Stimulated activated effector memory CD8-positive, alpha-beta T cell treated with anti-CD3 and anti-CD28 coated beads, Interleukin-12 subunit alpha, Interleukin-12 subunit beta, amount 100 ng/mL, for 72 hours (primary cell): ENCODE measurements at regions not wholly inside any gene's neighbourhood (a gene's known extent, or its start where the extent isn't known, plus 50 kb on each side); places are given as distances from the start of the nearest gene placed in this dataset.

Experiments
- ATAC-seq: fragments of 150-1000 bp; cut with Tn5 transposase; 2 replicates; pipeline ENCODE4 v1.10.0; 2021
- DNase-seq, 2 donors: peaks; one replicate each; pipeline ENCODE4 v3.0.0; 2021 to 2022; ENCODE audit warnings: low spot score in 2 of 2
- H3K27ac Mint-ChIP-seq: one replicate; pipeline ENCODE4 v1.8.0; 2022; ENCODE audit warnings: mild to moderate bottlenecking, mixed read lengths
- H3K36me3 Mint-ChIP-seq: one replicate; pipeline ENCODE4 v1.8.0; 2022; ENCODE audit warnings: mild to moderate bottlenecking, mixed read lengths
- H3K4me1 Mint-ChIP-seq: one replicate; pipeline ENCODE4 v1.8.0; 2022; ENCODE audit warnings: mixed read lengths
- H3K4me3 Mint-ChIP-seq: one replicate; pipeline ENCODE4 v1.8.0; 2022; ENCODE audit warnings: mild to moderate bottlenecking, mixed read lengths
- H3K9me3 Mint-ChIP-seq: one replicate; pipeline ENCODE4 v1.8.0; 2022; ENCODE audit warnings: mixed read lengths

GRCh38 chr4:58935332-58935731 is 1825.1 kb upstream of the IGFBP7 start:
- no peaks in the 10 kb centered on the region for H3K36me3 Mint-ChIP-seq
- ATAC-seq (no peak), DNase-seq (no peak)
- H3K4me3 Mint-ChIP-seq, result no peak overlapping the region
- H3K27ac Mint-ChIP-seq, result no peak overlapping the region
- no peaks in the 10 kb centered on the region for H3K4me1 Mint-ChIP-seq
- peaks cover 36% of the 10 kb centered on the region for H3K9me3 Mint-ChIP-seq

GRCh38 chr4:58936436-58936835 is 1826.3 kb upstream of the IGFBP7 start:
- H3K36me3 Mint-ChIP-seq, result no peaks in the 10 kb centered on the region
- DNase-seq, result no peak
- H3K27ac Mint-ChIP-seq, result no peak overlapping the region
- peaks cover 30% of the 10 kb centered on the region for H3K9me3 Mint-ChIP-seq
- ATAC-seq, result no peak
- H3K4me1 Mint-ChIP-seq, result no peaks in the 10 kb centered on the region
- no peak overlapping the region for H3K4me3 Mint-ChIP-seq

- DNase-seq (no peak), ATAC-seq (no peak)
- H3K9me3 Mint-ChIP-seq, result peaks cover 27% of the 10 kb centered on the region
- no peak overlapping the region for H3K27ac Mint-ChIP-seq
- no peak overlapping the region for H3K4me3 Mint-ChIP-seq
- H3K4me1 Mint-ChIP-seq, result no peaks in the 10 kb centered on the region
- H3K36me3 Mint-ChIP-seq, result no peaks in the 10 kb centered on the region
Measured at GRCh38 chr4:58940167-58940566, 1830.0 kb upstream of the IGFBP7 start.

GRCh38 chr4:58941286-58941685 is 1831.1 kb upstream of the IGFBP7 start:
- ATAC-seq (no peak), DNase-seq (no peak)
- Mint-ChIP-seq H3K36me3 (no peaks in the 10 kb centered on the region), H3K9me3 (peaks cover 22% of the 10 kb centered on the region), H3K27ac (no peak overlapping the region), H3K4me3 (no peak overlapping the region), H3K4me1 (no peaks in the 10 kb centered on the region)

GRCh38 chr4:58953575-58953974 is 1843.4 kb upstream of the IGFBP7 start:
- H3K4me1 Mint-ChIP-seq, result no peaks in the 10 kb centered on the region
- H3K9me3 Mint-ChIP-seq, result peaks cover 22% of the 10 kb centered on the region
- H3K4me3 Mint-ChIP-seq, result no peak overlapping the region
- H3K36me3 Mint-ChIP-seq, result no peaks in the 10 kb centered on the region
- ATAC-seq, result no peak
- no peak for DNase-seq
- H3K27ac Mint-ChIP-seq, result no peak overlapping the region

- Mint-ChIP-seq H3K4me1 (no peaks in the 10 kb centered on the region), H3K9me3 (peaks cover 23% of the 10 kb centered on the region), H3K36me3 (no peaks in the 10 kb centered on the region), H3K27ac (no peak overlapping the region), H3K4me3 (no peak overlapping the region)
- DNase-seq (no peak), ATAC-seq (no peak)
Measured at GRCh38 chr4:58957711-58958110, 1847.5 kb upstream of the IGFBP7 start.

GRCh38 chr4:58961283-58961682 is 1851.1 kb upstream of the IGFBP7 start:
- no peak overlapping the region for H3K4me3 Mint-ChIP-seq
- H3K36me3 Mint-ChIP-seq, result no peaks in the 10 kb centered on the region
- H3K27ac Mint-ChIP-seq, result no peak overlapping the region
- H3K4me1 Mint-ChIP-seq, result no peaks in the 10 kb centered on the region
- H3K9me3 Mint-ChIP-seq, result peaks cover 24% of the 10 kb centered on the region
- ATAC-seq (no peak), DNase-seq (no peak)

- Mint-ChIP-seq H3K36me3 (no peaks in the 10 kb centered on the region), H3K4me3 (no peak overlapping the region), H3K9me3 (peaks cover 24% of the 10 kb centered on the region), H3K27ac (no peak overlapping the region), H3K4me1 (no peaks in the 10 kb centered on the region)
- ATAC-seq (no peak), DNase-seq (no peak)
Measured at GRCh38 chr4:58961925-58962324, 1851.7 kb upstream of the IGFBP7 start.

- ATAC-seq (no peak), DNase-seq (no peak)
- H3K27ac Mint-ChIP-seq, result no peak overlapping the region
- peaks cover 21% of the 10 kb centered on the region for H3K9me3 Mint-ChIP-seq
- H3K36me3 Mint-ChIP-seq, result no peaks in the 10 kb centered on the region
- H3K4me3 Mint-ChIP-seq, result no peak overlapping the region
- H3K4me1 Mint-ChIP-seq, result no peaks in the 10 kb centered on the region
Measured at GRCh38 chr4:58962424-58962823, 1852.2 kb upstream of the IGFBP7 start.

GRCh38 chr4:58981828-58982227 is 1871.6 kb upstream of the IGFBP7 start:
- Mint-ChIP-seq H3K4me1 (no peaks in the 10 kb centered on the region), H3K36me3 (no peaks in the 10 kb centered on the region), H3K27ac (no peak overlapping the region), H3K9me3 (peaks cover 11% of the 10 kb centered on the region), H3K4me3 (no peak overlapping the region)
- ATAC-seq, result no peak
- no peak for DNase-seq

- ATAC-seq (no peak), DNase-seq (no peak)
- peaks cover 21% of the 10 kb centered on the region for H3K9me3 Mint-ChIP-seq
- no peaks in the 10 kb centered on the region for H3K36me3 Mint-ChIP-seq
- H3K4me3 Mint-ChIP-seq, result no peak overlapping the region
- H3K4me1 Mint-ChIP-seq, result no peaks in the 10 kb centered on the region
- no peak overlapping the region for H3K27ac Mint-ChIP-seq
Measured at GRCh38 chr4:58983887-58984286, 1873.7 kb upstream of the IGFBP7 start.

GRCh38 chr4:59002148-59002547 is 1892.0 kb upstream of the IGFBP7 start:
- Mint-ChIP-seq H3K27ac (no peak overlapping the region), H3K36me3 (no peaks in the 10 kb centered on the region), H3K4me3 (no peak overlapping the region), H3K9me3 (peaks cover 22% of the 10 kb centered on the region), H3K4me1 (no peaks in the 10 kb centered on the region)
- DNase-seq (no peak), ATAC-seq (no peak)

GRCh38 chr4:59024257-59024656 is 1914.1 kb upstream of the IGFBP7 start:
- H3K4me1 Mint-ChIP-seq, result no peaks in the 10 kb centered on the region
- no peak overlapping the region for H3K4me3 Mint-ChIP-seq
- H3K36me3 Mint-ChIP-seq, result no peaks in the 10 kb centered on the region
- no peak overlapping the region for H3K27ac Mint-ChIP-seq
- peaks cover 9% of the 10 kb centered on the region for H3K9me3 Mint-ChIP-seq
- no peak for ATAC-seq
- DNase-seq, result no peak

- Mint-ChIP-seq H3K4me1 (no peaks in the 10 kb centered on the region), H3K9me3 (peaks cover 9% of the 10 kb centered on the region), H3K27ac (no peak overlapping the region), H3K4me3 (no peak overlapping the region), H3K36me3 (no peaks in the 10 kb centered on the region)
- ATAC-seq (no peak), DNase-seq (no peak)
Measured at GRCh38 chr4:59037812-59038211, 1927.6 kb upstream of the IGFBP7 start.

GRCh38 chr4:59039046-59039445 is 1928.9 kb upstream of the IGFBP7 start:
- Mint-ChIP-seq H3K4me1 (no peaks in the 10 kb centered on the region), H3K4me3 (no peak overlapping the region), H3K36me3 (no peaks in the 10 kb centered on the region), H3K27ac (no peak overlapping the region), H3K9me3 (peaks cover 8% of the 10 kb centered on the region)
- DNase-seq (no peak), ATAC-seq (no peak)

GRCh38 chr4:59044286-59044900 is 1934.2 kb upstream of the IGFBP7 start:
- ATAC-seq, result no peak
- Mint-ChIP-seq H3K9me3 (peaks cover 17% of the 10 kb centered on the region), H3K36me3 (no peaks in the 10 kb centered on the region)

GRCh38 chr4:59054086-59054485 is 1943.9 kb upstream of the IGFBP7 start:
- DNase-seq (no peak), ATAC-seq (no peak)
- Mint-ChIP-seq H3K4me1 (no peaks in the 10 kb centered on the region), H3K9me3 (peaks cover 12% of the 10 kb centered on the region), H3K36me3 (no peaks in the 10 kb centered on the region), H3K4me3 (no peak overlapping the region), H3K27ac (no peak overlapping the region)

More at GRCh38 chr4:59044286-59044900, 1934.2 kb upstream of the IGFBP7 start:
- no peaks in the 10 kb centered on the region for H3K4me1 Mint-ChIP-seq
- H3K4me3 Mint-ChIP-seq, result no peak overlapping the region
- no peak overlapping the region for H3K27ac Mint-ChIP-seq
- DNase-seq, result no peak
